Left lung (tissue), 4 donors: ENCODE measurements at regions not wholly inside any gene's neighbourhood (a gene's known extent, or its start where the extent isn't known, plus 50 kb on each side); places are given as distances from the start of the nearest gene placed in this dataset.

Source experiments
- ATAC-seq: fragments of 200-7000 bp; cut with Tn5 transposase; one replicate; pipeline ENCODE4 v1.9.1; 2020; ENCODE audit warnings: moderate library complexity
- DNase-seq, 4 donors: peaks; one replicate each; pipeline ENCODE4 v3.0.0-alpha.2; 2013 to 2020
- H3K27ac ChIP-seq, 2 donors: fragments of 200-600 bp; sonication (generic) in 1 of 2; one replicate each; pipeline versions ENCODE4 v1.5.0 to v1.8.0; 2020 to 2021
- H3K27me3 ChIP-seq, 2 donors: fragments of 200-600 bp; sonication (generic) in 1 of 2; one replicate each; pipeline versions ENCODE4 v1.5.0 to v1.8.0; 2020 to 2021
- H3K36me3 ChIP-seq, 2 donors: fragments of 200-600 bp; sonication (generic) in 1 of 2; one replicate each; pipeline versions ENCODE4 v1.5.0 to v1.8.0; 2020 to 2021
- H3K4me1 ChIP-seq, 2 donors: fragments of 200-600 bp; one replicate each; pipeline ENCODE4 v1.8.0; 2021
- H3K4me3 ChIP-seq, 2 donors: fragments of 200-600 bp; sonication (generic) in 1 of 2; one replicate each; pipeline versions ENCODE4 v1.5.0 to v1.8.0; 2020 to 2021; ENCODE audit warnings: mild to moderate bottlenecking in 1 of 2
- H3K9me3 ChIP-seq, 2 donors: fragments of 200-600 bp; sonication (generic) in 1 of 2; one replicate each; pipeline versions ENCODE4 v1.5.0 to v1.8.0; 2020 to 2021
- CTCF ChIP-seq, 2 donors: fragments of 200-600 bp; sonication (generic) in 1 of 2; IDR thresholded peaks; one replicate each; pipeline versions ENCODE4 v1.5.0 to v1.8.0; 2021; ENCODE audit warnings: antibody characterized with exemption in 2 of 2
- intact Hi-C, 2 donors: fragments of 100-400 bp; cut with DNase I; formaldehyde crosslinking; loops; one replicate each; pipeline versions ENCODE4 v1.11.2 to v1.14.2; 2022
- donor health status: DM: no; HTN: yes; CAD: no.
- donor health status: DM: no; HTN: no; CAD: no.

- ATAC-seq, result no peak
These were observed 104.6 kb downstream of the DLL1 start for GRCh38 chr6:170186006-170186935.

GRCh38 chr6:170185175-170185978, 105.5 kb downstream of the DLL1 start:
- Histone ChIP-seq H3K27ac (no peak overlapping the region), H3K36me3 (no peaks in the 10 kb centered on the region), H3K9me3 (no peaks in the 10 kb centered on the region), H3K27me3 (peaks cover 0 to 6% of the 10 kb centered on the region in 2 donors), H3K4me3 (no peak overlapping the region), H3K4me1 (no peaks in the 10 kb centered on the region)
- ATAC-seq, result no peak
- intact Hi-C loops, result no loop called here
- no peak for TF ChIP-seq CTCF (IDR thresholded peaks at IDR 0.05)
- no peak for DNase-seq

More at GRCh38 chr6:170186006-170186935, 104.6 kb downstream of the DLL1 start:
- intact Hi-C loops, result no loop called here
- H3K4me3 ChIP-seq, result no peak overlapping the region
- H3K27ac ChIP-seq, result no peak overlapping the region
- H3K9me3 ChIP-seq, result no peaks in the 10 kb centered on the region
- H3K27me3 ChIP-seq, result peaks cover 0 to 6% of the 10 kb centered on the region in 2 donors
- no peaks in the 10 kb centered on the region for H3K36me3 ChIP-seq
- no peaks in the 10 kb centered on the region for H3K4me1 ChIP-seq
- TF ChIP-seq CTCF (IDR thresholded peaks at IDR 0.05), result no peak
- DNase-seq, result no peak

GRCh38 chr6:170184316-170184715, 106.6 kb downstream of the DLL1 start:
- no peak for DNase-seq
- TF ChIP-seq CTCF (IDR thresholded peaks at IDR 0.05), result no peak
- Histone ChIP-seq H3K4me1 (no peaks in the 10 kb centered on the region), H3K9me3 (no peaks in the 10 kb centered on the region), H3K27ac (no peak overlapping the region), H3K27me3 (peaks cover 0 to 6% of the 10 kb centered on the region in 2 donors), H3K36me3 (no peaks in the 10 kb centered on the region), H3K4me3 (no peak overlapping the region)
- no peak for ATAC-seq
- intact Hi-C loops, result no loop called here

GRCh38 chr6:170183521-170183920, 107.4 kb downstream of the DLL1 start:
- intact Hi-C loops, result no loop called here
- Histone ChIP-seq H3K36me3 (no peaks in the 10 kb centered on the region), H3K27ac (no peak overlapping the region), H3K27me3 (peaks cover 0 to 6% of the 10 kb centered on the region in 2 donors), H3K4me1 (peaks cover 0 to 3% of the 10 kb centered on the region in 2 donors), H3K9me3 (no peaks in the 10 kb centered on the region), H3K4me3 (no peak overlapping the region)
- TF ChIP-seq CTCF (IDR thresholded peaks at IDR 0.05), result no peak
- no peak for ATAC-seq
- no peak for DNase-seq

- no peak for DNase-seq
- peaks cover 0 to 8% of the 10 kb centered on the region in 2 donors for H3K4me1 ChIP-seq
- intact Hi-C loops, result no loop called here
- ATAC-seq, result no peak
- H3K36me3 ChIP-seq, result no peaks in the 10 kb centered on the region
- no peak overlapping the region for H3K27ac ChIP-seq
- H3K4me3 ChIP-seq, result no peak overlapping the region
- peaks cover 0 to 6% of the 10 kb centered on the region in 2 donors for H3K27me3 ChIP-seq
- TF ChIP-seq CTCF (IDR thresholded peaks at IDR 0.05), result no peak
- H3K9me3 ChIP-seq, result no peaks in the 10 kb centered on the region
These were observed 108.1 kb downstream of the DLL1 start for GRCh38 chr6:170182781-170183120.
